GM18508 (cell line): ENCODE measurements at regions not wholly inside any gene's neighbourhood (a gene's known extent, or its start where the extent isn't known, plus 50 kb on each side); places are given as distances from the start of the nearest gene placed in this dataset.

Source experiments
- ATAC-seq: cut with Tn5 transposase; IDR thresholded peaks from one replicate; pipeline ENCODE4 v1.9.1; 2021; ENCODE audit warnings: moderate number of reproducible peaks; ENCODE audit not compliant: insufficient read depth, unreplicated experiment

DNA sequence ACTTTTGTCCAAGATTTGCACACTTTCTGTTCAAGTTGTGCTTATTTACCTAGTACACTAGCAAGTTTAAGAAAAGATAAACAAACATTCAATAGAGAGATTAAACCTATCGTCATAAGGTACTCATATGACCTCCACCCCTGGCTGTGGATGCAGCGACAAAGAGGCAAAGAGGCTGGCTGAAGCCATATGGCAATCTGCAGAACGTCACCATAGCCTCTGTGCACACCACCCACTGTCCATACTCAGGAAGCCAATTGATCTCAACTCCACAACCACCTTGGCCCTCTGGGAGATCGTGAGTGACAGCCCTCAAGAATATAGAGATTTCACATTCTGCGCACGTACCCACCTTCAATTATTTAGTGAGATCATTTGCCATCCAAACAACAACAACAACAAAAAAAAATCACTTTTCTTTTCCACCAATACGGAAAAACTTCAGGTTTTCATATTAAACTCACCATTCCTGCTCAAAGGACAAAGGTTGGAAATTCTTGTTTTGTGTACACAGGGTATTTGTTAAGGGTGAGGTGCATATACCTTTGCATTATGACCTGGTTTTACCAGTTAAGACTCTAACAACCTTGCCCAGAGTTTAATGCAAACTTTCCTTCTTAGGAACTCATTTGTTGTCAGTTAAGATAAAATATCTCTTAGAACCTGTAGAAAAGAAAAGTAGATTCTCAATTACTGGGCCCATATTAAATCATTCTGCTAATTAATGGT, 243.0 kb upstream of the FSTL5 start:
- no peak for ATAC-seq

DNA sequence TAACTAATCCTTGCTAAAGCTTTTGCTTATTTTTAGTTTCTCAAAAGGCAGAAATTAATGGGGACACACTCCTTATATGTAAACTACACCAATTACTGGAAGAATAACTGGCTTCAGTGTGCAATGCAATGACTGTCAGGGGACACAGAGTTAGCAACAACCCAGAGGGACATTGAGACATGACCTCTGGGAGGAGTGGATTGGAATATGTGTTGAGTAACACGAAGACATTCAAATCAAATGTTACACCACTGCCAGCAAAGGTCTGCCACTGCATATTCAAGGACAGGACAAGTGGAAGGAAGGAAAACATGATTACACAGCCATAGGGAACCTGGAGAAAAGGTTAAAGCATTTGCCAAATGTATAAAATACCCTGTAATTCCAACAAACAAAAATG, 240.1 kb upstream of the FSTL5 start:
- no peak for ATAC-seq

GRCh38 chr4:162403419-162403818, 239.6 kb upstream of the FSTL5 start:
- ATAC-seq, result no peak

DNA sequence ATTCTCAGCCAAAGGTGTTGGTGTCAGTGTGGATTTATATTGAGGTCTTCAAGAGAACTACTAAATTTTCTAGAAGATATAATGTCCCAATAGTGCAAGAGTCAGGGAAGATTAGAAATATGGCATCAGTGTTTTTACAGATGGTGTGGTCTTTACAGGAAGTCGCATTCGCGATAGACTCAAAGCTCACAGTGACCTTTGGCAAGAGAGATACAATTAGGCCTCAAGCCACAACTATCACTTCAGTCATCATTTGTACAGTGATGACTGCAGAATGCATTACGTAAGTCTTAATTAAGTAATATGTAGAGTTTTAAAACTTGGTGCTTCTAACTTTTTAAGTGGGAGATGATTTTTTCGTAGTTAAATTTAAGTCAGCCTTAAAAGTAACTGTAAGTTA, 237.2 kb upstream of the FSTL5 start:
- no peak for ATAC-seq

DNA sequence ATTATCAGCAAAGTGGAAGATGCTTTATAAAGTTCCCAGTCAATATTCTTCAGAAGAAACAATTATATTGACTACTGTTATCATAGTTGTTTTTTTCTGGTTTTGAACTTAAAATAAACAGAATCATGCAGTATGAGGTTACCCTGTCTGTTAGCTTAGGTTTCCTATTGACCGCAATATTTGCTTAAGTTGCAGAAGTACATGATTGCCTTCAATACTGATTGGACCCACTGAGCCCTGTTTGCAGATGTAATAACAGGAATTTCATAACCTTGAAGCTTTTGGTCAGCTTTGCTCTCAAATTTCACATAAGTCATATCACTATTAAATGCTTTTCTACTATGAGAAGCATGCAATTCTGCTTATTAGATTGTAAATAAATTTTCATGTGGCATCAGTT, 229.1 kb upstream of the FSTL5 start:
- ATAC-seq, result no peak

DNA sequence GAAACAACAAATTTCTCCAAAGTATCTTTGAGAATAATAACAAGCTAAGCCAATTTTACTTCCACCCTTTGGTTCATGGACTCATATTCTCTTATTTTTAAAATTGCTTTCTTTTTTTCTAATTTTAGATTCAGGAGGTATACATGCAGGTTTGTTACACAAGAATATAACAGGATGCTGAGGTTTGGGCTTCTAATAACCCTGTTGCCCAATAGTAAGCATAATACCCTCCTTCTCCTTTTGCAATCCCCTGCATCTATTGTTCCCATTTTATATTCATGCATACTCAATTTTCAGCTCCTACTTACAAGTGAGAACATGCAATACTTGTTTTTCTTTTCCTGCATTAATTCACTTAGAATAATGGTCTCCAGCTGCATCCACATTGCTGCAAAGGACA, 202.3 kb upstream of the FSTL5 start:
- no peak for ATAC-seq

- no peak for ATAC-seq
Measured at GRCh38 chr4:162364651-162365050, 200.9 kb upstream of the FSTL5 start.

- no peak for ATAC-seq
Measured at GRCh38 chr4:162360369-162361149, 196.8 kb upstream of the FSTL5 start.

- no peak for ATAC-seq
Measured at GRCh38 chr4:162356181-162356580, 192.4 kb upstream of the FSTL5 start.

GRCh38 chr4:162352580-162353107, 188.8 kb upstream of the FSTL5 start:
- ATAC-seq, result no peak

DNA sequence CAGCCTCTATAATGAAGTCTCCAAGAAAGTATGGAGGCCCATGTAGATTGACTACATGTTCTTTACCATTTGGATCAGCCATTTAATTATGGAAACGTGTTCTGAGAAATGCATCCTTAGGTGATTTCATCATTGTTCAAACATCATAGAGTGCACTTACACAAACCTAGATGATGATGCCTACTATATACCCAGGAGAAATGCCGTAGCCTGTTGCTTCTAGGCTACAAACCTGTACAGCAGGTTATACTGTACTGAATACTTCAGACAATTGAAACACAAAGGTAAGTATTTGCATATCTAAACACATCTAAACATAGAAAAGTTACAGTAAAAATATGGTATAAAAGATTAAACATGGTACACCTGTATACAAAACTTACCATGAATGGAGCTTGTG, 186.5 kb upstream of the FSTL5 start:
- ATAC-seq, result no peak

DNA sequence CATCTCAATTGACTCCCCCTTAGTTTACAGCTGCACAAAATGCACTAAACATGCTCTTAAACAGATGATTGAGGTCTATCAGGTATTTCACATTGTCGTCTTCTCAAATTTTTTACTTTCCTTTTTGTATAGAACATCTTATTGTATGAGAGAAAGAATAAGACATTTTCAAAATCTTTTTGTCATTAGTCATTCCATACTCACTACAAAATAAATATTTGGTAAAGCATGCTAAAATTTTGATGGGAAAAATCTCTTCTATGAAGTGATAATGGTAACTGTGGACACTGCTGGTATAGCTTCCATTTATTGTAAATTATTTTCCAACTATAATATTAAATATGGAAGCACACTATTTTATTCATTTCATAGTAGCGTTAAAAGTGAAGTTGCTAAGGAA, 185.6 kb upstream of the FSTL5 start:
- ATAC-seq, result no peak

- no peak for ATAC-seq
Measured at GRCh38 chr4:162347842-162348213, 184.0 kb upstream of the FSTL5 start.

GRCh38 chr4:162347156-162347841, 183.5 kb upstream of the FSTL5 start:
- ATAC-seq, result no peak

GRCh38 chr4:162343967-162344366, 180.2 kb upstream of the FSTL5 start:
- no peak for ATAC-seq

GRCh38 chr4:162341533-162341932, 177.7 kb upstream of the FSTL5 start:
- ATAC-seq, result no peak

DNA sequence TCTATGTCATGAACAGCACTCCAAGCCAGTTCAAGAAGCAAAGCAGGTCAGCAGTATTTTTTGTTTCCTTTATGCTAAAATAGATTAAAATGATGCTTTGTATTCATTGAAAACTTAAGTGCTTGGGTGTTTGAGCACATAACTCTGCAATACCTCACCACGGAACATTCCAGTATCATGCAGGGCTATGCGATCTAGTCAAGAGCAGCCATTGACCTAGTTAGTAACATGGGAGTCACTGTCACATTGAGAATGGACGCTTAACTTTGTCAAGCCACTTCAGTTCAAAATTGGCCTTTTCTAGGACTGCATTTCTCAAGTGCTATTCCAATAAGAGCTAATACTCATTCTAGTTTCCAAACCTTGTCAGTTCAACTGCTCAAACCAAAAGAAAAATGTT, 160.1 kb upstream of the FSTL5 start:
- ATAC-seq, result no peak

DNA sequence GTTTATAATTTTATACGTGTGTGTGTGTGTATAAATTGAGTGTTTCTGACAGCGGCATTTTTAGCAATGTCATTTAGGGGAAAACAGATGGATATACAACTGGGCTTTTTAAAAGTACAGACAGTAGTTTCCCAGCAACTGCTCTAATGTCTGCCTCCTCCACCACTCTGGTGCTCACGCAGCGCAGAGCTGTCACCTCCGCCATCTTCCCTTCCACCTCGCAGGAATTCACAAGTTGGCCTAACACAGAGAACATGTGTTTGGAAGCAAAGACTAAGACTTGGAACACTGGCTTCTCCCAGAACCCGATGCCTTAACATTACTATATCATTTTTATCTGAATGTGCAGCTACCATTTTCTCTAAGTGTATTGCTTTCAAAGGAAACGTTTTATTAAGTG, 158.3 kb upstream of the FSTL5 start:
- no peak for ATAC-seq

DNA sequence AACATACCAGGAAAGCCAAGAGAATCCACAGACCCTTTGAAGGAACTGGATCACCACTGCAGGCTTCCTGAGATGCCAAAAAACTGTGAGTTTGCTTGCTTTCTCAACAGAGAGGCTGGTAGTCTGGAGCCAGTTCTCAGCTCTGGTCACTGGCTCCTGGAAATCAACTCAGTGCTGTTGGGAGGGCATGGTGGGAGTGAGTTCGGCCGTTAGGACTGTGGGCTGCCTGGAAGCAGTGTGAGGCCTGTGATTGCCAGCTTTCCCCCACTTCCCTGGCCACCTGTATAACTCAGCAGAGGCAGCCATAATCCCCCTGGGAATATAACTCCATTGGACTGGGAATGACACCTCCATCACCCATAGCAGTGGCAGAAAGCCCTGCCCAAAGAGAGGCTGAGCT, 122.0 kb upstream of the FSTL5 start:
- no peak for ATAC-seq

DNA sequence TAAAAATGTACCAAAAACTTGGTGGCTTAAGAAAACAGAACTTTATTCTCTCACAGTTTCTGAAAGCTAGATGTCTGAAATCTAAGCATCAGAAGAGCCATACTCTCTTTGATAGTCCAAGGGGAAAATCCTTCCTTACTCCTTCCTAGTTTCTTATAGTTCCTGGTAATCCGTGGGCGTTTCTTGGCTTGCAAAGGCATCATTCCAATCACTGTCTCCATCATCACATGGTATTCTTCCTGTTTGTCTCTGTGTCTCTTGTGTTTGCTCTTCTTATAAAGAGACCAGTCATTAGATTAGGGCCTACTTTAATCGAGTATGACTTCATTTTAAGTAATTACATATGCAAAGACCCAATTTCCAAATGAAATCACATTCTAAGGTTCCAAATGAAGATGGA, 118.9 kb upstream of the FSTL5 start:
- ATAC-seq, result no peak

DNA sequence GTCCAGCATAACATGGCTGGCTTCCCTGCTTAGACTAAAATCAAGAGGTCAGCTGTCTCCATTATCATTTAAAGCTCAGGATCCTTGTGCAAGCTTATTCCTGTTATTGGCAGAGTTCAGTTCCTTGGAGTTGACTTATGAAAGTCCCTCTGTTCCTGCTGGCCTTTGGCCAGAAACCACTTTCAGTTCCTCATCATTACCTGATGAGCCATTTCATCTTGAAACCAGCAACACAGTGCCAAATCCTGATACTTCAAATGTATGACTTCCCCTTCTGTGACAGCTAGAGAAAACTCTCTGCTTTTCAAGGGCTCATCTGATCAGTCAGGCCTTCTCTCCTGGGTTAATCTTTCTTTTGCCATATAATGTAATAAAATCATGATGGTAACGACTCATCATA, 110.6 kb upstream of the FSTL5 start:
- peak; percentile 80 for ATAC-seq
